ENCODE measurements at regions not wholly inside any gene's neighbourhood (a gene's known extent, or its start where the extent isn't known, plus 50 kb on each side); places are given as distances from the start of the nearest gene placed in this dataset.

GRCh38 chr2:180481998-180482397 lies 474.9 kb upstream of the CWC22 start:
- Histone ChIP-seq H3K4me3 (ENCODE audit: low read depth, low read length) (no peak overlapping the region), H3K9me3 (ENCODE audit: control insufficient read depth, insufficient read depth, low read depth, low read length) (no peaks in the 10 kb centered on the region), H3K27ac (ENCODE audit: extremely low read depth, low read depth, low read length) (no peak overlapping the region), H3K36me3 (ENCODE audit: control insufficient read depth in 2 of 2, insufficient read depth in 1 of 2, low read length in 2 of 2) (no peaks in the 10 kb centered on the region), H3K4me1 (ENCODE audit: control insufficient read depth, insufficient read depth, low read length) (no peaks in the 10 kb centered on the region)
- TF ChIP-seq ZNF416 (tag by site-specific recombination; IDR thresholded peaks at IDR 0.05) (no peak), GLIS2 (tag by site-specific recombination; IDR thresholded peaks at IDR 0.05) (no peak), ATF2 (tag by site-specific recombination; IDR thresholded peaks at IDR 0.05; ENCODE audit: low read depth) (no peak)
- POLR2A ChIA-PET = no interaction called here
- CTCF ChIA-PET = interaction anchor here (0.6 kb wide), 1 partner anchor 985 kb away, joined by 3 read pairs; no protein-coding TSS in a partner anchor

DNA sequence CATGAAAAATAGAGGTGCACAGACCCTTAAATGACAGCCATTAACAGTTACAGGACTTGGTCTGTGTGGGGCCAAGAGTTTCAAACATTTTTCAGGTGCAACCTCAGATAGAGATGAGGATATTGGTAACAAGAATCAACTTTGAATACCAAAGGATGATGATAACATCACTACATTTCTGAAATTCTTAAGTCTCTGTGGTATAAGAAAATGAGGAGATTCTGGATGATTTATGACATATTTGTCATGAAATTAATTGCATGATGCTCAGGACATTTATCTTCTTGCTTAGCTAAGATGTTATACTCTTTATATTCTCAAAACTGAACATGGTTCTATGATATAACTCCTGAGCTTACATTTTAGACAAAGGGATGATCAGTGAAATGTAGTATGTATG lies 471.8 kb upstream of the CWC22 start:
- Histone ChIP-seq H3K27ac (ENCODE audit: extremely low read depth, low read depth, low read length) (no peak overlapping the region), H3K4me1 (ENCODE audit: control insufficient read depth, insufficient read depth, low read length) (no peaks in the 10 kb centered on the region), H3K36me3 (ENCODE audit: control insufficient read depth in 2 of 2, insufficient read depth in 1 of 2, low read length in 2 of 2) (no peaks in the 10 kb centered on the region), H3K9me3 (ENCODE audit: control insufficient read depth, insufficient read depth, low read depth, low read length) (no peaks in the 10 kb centered on the region), H3K4me3 (ENCODE audit: low read depth, low read length) (no peak overlapping the region)
- POLR2A ChIA-PET = no interaction called here
- no peak for TF ChIP-seq SCRT2 (tag by site-specific recombination; IDR thresholded peaks at IDR 0.05)
- no peak for TF ChIP-seq ZBTB7A (tag by site-specific recombination; IDR thresholded peaks at IDR 0.05; ENCODE audit: low read depth)
- TF ChIP-seq ZNF350 (tag by site-specific recombination; IDR thresholded peaks at IDR 0.05) = no peak
- TF ChIP-seq ZNF792 (tag by site-specific recombination; IDR thresholded peaks at IDR 0.05) = no peak
- no peak for TF ChIP-seq ZNF791 (tag by site-specific recombination; IDR thresholded peaks at IDR 0.05)
- no peak for TF ChIP-seq ZNF266 (tag by site-specific recombination; IDR thresholded peaks at IDR 0.05; ENCODE audit: low read depth)
- CTCF ChIA-PET = no interaction called here

GRCh38 chr2:180474716-180475115 lies 467.6 kb upstream of the CWC22 start:
- TF ChIP-seq ZIC2 (tag by site-specific recombination; IDR thresholded peaks at IDR 0.05) = peak; percentile 35; the same call in 1 of the 2 replicates
- TF ChIP-seq ZNF654 (tag by site-specific recombination; IDR thresholded peaks at IDR 0.05; ENCODE audit: low read depth) = no peak
- Histone ChIP-seq H3K4me1 (ENCODE audit: control insufficient read depth, insufficient read depth, low read length) (no peaks in the 10 kb centered on the region), H3K9me3 (ENCODE audit: control insufficient read depth, insufficient read depth, low read depth, low read length) (no peaks in the 10 kb centered on the region), H3K36me3 (ENCODE audit: control insufficient read depth in 2 of 2, insufficient read depth in 1 of 2, low read length in 2 of 2) (no peaks in the 10 kb centered on the region), H3K27ac (ENCODE audit: extremely low read depth, low read depth, low read length) (no peak overlapping the region), H3K4me3 (ENCODE audit: low read depth, low read length) (no peak overlapping the region)
- ChIA-PET CTCF (interaction anchor here (0.6 to 1.3 kb wide), 3 partner anchors 122 to 423 kb away, joined by 3 to 5 read pairs (median 3); no protein-coding TSS in a partner anchor), POLR2A (no interaction called here)

GRCh38 chr2:180473456-180473855 lies 466.4 kb upstream of the CWC22 start:
- CTCF ChIA-PET = interaction anchor here (1.3 kb wide), 1 partner anchor 121 kb away, joined by 5 read pairs; no protein-coding TSS in a partner anchor
- POLR2A ChIA-PET = no interaction called here
- no peak overlapping the region for H3K4me3 ChIP-seq (ENCODE audit: low read depth, low read length)
- H3K36me3 ChIP-seq (ENCODE audit: control insufficient read depth in 2 of 2, insufficient read depth in 1 of 2, low read length in 2 of 2) = no peaks in the 10 kb centered on the region
- TF ChIP-seq ZNF791 (tag by site-specific recombination; IDR thresholded peaks at IDR 0.05) (no peak), ZNF292 (tag by site-specific recombination; IDR thresholded peaks at IDR 0.05; ENCODE audit: borderline replicate concordance, low read depth) (no peak), ZNF664 (tag by site-specific recombination; IDR thresholded peaks at IDR 0.05) (no peak), ZNF175 (tag by site-specific recombination; IDR thresholded peaks at IDR 0.05) (no peak), ZNF621 (tag by site-specific recombination; IDR thresholded peaks at IDR 0.05) (no peak), ZNF624 (tag by site-specific recombination; IDR thresholded peaks at IDR 0.05) (no peak), ZNF558 (tag by site-specific recombination; IDR thresholded peaks at IDR 0.05) (no peak), ZBTB8A (tag by site-specific recombination; IDR thresholded peaks at IDR 0.05) (no peak), SETDB1 (IDR thresholded peaks at IDR 0.05; ENCODE audit: insufficient read length, low read length) (no peak), GLI2 (tag by site-specific recombination; IDR thresholded peaks at IDR 0.05; ENCODE audit: borderline replicate concordance, low read depth) (no peak)
- no peaks in the 10 kb centered on the region for H3K4me1 ChIP-seq (ENCODE audit: control insufficient read depth, insufficient read depth, low read length)
- H3K9me3 ChIP-seq (ENCODE audit: control insufficient read depth, insufficient read depth, low read depth, low read length) = no peaks in the 10 kb centered on the region
- no peak overlapping the region for H3K27ac ChIP-seq (ENCODE audit: extremely low read depth, low read depth, low read length)
